IMR-90 (cell line): ENCODE measurements at regions not wholly inside any gene's neighbourhood (a gene's known extent, or its start where the extent isn't known, plus 50 kb on each side); places are given as distances from the start of the nearest gene placed in this dataset.

ENCODE experiments used
- ELK1 ChIP-seq: fragments of 150-350 bp; IDR thresholded peaks from 2 replicates; pipeline ENCODE4 v1.6.1; 2016; ENCODE audit warnings: low read depth, mild to moderate bottlenecking, low read length, moderate library complexity, borderline replicate concordance
- FOS ChIP-seq: fragments of 150-350 bp; IDR thresholded peaks from 2 replicates; pipeline ENCODE4 v1.6.1; 2016; ENCODE audit warnings: low read depth, low read length
- MAZ ChIP-seq: IDR thresholded peaks from 2 replicates; pipeline ENCODE4 v1.6.1; 2012; ENCODE audit warnings: low read depth, mild to moderate bottlenecking, low read length, improper control_type of control experiment, moderate library complexity, borderline replicate concordance
- POLR2A ChIP-seq: IDR thresholded peaks from 2 replicates; pipeline ENCODE4 v1.6.1; 2012; ENCODE audit warnings: mild to moderate bottlenecking, low read depth, low read length
- RFX5 ChIP-seq: IDR thresholded peaks from 2 replicates; pipeline ENCODE4 v1.8.0; 2012; ENCODE audit warnings: low read depth, mild to moderate bottlenecking, low read length, moderate library complexity
- SMC3 ChIP-seq: fragments of 150-350 bp; IDR thresholded peaks from 2 replicates; pipeline ENCODE4 v1.6.1; 2016; ENCODE audit warnings: low read depth, mild to moderate bottlenecking, antibody characterized with exemption, low read length, moderate library complexity
- TF ChIP-seq, protein P1 (sequence below): conservative IDR thresholded peaks from 2 replicates; pipeline ENCODE4 v1.5.1; 2012; ENCODE audit warnings: mild to moderate bottlenecking, low read depth, low read length, improper control_type of control experiment

- TF ChIP-seq, protein P1, sequence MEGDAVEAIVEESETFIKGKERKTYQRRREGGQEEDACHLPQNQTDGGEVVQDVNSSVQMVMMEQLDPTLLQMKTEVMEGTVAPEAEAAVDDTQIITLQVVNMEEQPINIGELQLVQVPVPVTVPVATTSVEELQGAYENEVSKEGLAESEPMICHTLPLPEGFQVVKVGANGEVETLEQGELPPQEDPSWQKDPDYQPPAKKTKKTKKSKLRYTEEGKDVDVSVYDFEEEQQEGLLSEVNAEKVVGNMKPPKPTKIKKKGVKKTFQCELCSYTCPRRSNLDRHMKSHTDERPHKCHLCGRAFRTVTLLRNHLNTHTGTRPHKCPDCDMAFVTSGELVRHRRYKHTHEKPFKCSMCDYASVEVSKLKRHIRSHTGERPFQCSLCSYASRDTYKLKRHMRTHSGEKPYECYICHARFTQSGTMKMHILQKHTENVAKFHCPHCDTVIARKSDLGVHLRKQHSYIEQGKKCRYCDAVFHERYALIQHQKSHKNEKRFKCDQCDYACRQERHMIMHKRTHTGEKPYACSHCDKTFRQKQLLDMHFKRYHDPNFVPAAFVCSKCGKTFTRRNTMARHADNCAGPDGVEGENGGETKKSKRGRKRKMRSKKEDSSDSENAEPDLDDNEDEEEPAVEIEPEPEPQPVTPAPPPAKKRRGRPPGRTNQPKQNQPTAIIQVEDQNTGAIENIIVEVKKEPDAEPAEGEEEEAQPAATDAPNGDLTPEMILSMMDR: no peak
- TF ChIP-seq POLR2A (no peak), MAZ (no peak), SMC3 (no peak), RFX5 (no peak), ELK1 (no peak), FOS (no peak)
Measured at GRCh38 chrX:25196221-25196620, 180.5 kb upstream of the ARX start.
